ENCODE measurements at regions not wholly inside any gene's neighbourhood (a gene's known extent, or its start where the extent isn't known, plus 50 kb on each side); places are given as distances from the start of the nearest gene placed in this dataset.

DNA sequence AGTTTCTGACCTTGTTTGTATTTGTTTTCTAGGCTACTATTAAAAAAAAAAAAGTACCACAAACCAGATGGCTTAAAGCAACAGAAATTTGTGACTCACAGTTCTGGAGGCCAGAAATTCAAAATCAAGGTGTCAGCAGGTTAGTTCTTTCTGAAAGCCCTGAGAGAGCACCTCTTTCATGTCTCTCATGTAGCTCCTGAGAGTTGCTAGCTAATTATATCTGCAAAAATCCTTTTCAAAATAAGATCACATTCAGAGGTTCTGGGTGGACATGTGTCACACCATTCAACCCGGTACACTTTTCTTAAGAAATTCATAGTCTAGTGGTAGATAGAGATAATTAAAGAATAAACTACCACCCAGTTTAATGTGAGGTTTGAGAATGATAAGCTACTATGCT is 888.6 kb downstream of the GRID1 start:
- CTCF ChIA-PET: no interaction called here
- no peak overlapping the region for H3K27ac Mint-ChIP-seq
- TF ChIP-seq, protein P1, sequence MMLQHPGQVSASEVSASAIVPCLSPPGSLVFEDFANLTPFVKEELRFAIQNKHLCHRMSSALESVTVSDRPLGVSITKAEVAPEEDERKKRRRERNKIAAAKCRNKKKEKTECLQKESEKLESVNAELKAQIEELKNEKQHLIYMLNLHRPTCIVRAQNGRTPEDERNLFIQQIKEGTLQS (CRISPR knock-in tag; conservative IDR thresholded peaks at IDR 0.05): no peak
- TF ChIP-seq, protein P2, sequence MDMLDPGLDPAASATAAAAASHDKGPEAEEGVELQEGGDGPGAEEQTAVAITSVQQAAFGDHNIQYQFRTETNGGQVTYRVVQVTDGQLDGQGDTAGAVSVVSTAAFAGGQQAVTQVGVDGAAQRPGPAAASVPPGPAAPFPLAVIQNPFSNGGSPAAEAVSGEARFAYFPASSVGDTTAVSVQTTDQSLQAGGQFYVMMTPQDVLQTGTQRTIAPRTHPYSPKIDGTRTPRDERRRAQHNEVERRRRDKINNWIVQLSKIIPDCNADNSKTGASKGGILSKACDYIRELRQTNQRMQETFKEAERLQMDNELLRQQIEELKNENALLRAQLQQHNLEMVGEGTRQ (CRISPR knock-in tag; IDR thresholded peaks at IDR 0.05): no peak
- TF ChIP-seq ZSCAN18 (CRISPR knock-in tag; IDR thresholded peaks at IDR 0.05): no peak
- TF ChIP-seq, protein P3, sequence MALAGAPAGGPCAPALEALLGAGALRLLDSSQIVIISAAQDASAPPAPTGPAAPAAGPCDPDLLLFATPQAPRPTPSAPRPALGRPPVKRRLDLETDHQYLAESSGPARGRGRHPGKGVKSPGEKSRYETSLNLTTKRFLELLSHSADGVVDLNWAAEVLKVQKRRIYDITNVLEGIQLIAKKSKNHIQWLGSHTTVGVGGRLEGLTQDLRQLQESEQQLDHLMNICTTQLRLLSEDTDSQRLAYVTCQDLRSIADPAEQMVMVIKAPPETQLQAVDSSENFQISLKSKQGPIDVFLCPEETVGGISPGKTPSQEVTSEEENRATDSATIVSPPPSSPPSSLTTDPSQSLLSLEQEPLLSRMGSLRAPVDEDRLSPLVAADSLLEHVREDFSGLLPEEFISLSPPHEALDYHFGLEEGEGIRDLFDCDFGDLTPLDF (CRISPR knock-in tag; IDR thresholded peaks at IDR 0.05): no peak
- no peak for TF ChIP-seq ZNF671 (CRISPR knock-in tag; IDR thresholded peaks at IDR 0.05)
- TF ChIP-seq NR1H2 (CRISPR knock-in tag; IDR thresholded peaks at IDR 0.05): no peak
- no peak for TF ChIP-seq TCF7 (CRISPR knock-in tag; IDR thresholded peaks at IDR 0.05; ENCODE audit: low read depth)
- no peak for TF ChIP-seq PRDM15 (CRISPR knock-in tag; IDR thresholded peaks at IDR 0.05)

GRCh38 chr10:85490431-85490830 is 876.2 kb downstream of the GRID1 start:
- TF ChIP-seq NR3C1 (CRISPR knock-in tag; conservative IDR thresholded peaks at IDR 0.05; ENCODE audit: low read depth): no peak
- TF ChIP-seq, protein P4, sequence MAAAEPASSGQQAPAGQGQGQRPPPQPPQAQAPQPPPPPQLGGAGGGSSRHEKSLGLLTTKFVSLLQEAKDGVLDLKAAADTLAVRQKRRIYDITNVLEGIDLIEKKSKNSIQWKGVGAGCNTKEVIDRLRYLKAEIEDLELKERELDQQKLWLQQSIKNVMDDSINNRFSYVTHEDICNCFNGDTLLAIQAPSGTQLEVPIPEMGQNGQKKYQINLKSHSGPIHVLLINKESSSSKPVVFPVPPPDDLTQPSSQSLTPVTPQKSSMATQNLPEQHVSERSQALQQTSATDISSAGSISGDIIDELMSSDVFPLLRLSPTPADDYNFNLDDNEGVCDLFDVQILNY (CRISPR knock-in tag; IDR thresholded peaks at IDR 0.05): no peak
- peaks cover 22% of the 10 kb centered on the region for H3K4me1 Mint-ChIP-seq
- H3K27me3 Mint-ChIP-seq (ENCODE audit: low read depth): peaks cover 84% of the 10 kb centered on the region
- H3K36me3 Mint-ChIP-seq: no peaks in the 10 kb centered on the region
- CTCF ChIA-PET: no interaction called here
- POLR2A ChIA-PET: no interaction called here
- no peak overlapping the region for H3K27ac Mint-ChIP-seq
- H3K4me3 Mint-ChIP-seq: no peak overlapping the region
- H3K9me3 Mint-ChIP-seq: no peaks in the 10 kb centered on the region; the same call in 1 of the 2 replicates
- DNase-seq (ENCODE audit: low spot score): no peak
- ATAC-seq: no peak

More for the DNA sequence above, 888.6 kb downstream of the GRID1 start:
- POLR2A ChIA-PET: no interaction called here
- DNase-seq (ENCODE audit: low spot score) (no peak), ATAC-seq (no peak)
- H3K27me3 Mint-ChIP-seq (ENCODE audit: low read depth): peaks cover 5% of the 10 kb centered on the region
- no peaks in the 10 kb centered on the region for H3K4me1 Mint-ChIP-seq
- H3K36me3 Mint-ChIP-seq: no peaks in the 10 kb centered on the region
- H3K9me3 Mint-ChIP-seq: no peaks in the 10 kb centered on the region; the same call in 1 of the 2 replicates
- no peak overlapping the region for H3K4me3 Mint-ChIP-seq

DNA sequence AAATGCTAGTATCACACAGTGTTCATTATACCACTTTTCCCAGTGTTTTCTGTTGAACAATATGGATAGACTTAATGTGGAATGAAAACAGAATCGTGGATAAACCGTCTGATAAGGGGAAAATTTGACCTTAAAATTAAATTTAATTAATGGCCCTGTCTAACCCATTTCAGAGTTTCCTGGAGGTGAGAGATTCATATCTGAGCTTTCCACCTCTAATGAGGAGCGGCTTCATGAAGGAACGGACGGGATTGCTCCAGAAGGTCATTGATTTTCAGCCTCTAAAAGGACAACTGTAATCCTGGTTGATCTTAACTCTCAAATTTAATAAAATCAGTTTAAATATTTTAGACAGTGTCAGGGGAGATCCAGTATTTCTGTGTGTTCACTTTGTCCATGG is 874.9 kb downstream of the GRID1 start:
- POLR2A ChIA-PET: no interaction called here
- Mint-ChIP-seq H3K27ac (no peak overlapping the region), H3K4me3 (no peak overlapping the region), H3K27me3 (ENCODE audit: low read depth) (peaks cover 94% of the 10 kb centered on the region), H3K4me1 (peaks cover 22% of the 10 kb centered on the region), H3K36me3 (no peaks in the 10 kb centered on the region), H3K9me3 (no peaks in the 10 kb centered on the region)
- CTCF ChIA-PET: no interaction called here
- ATAC-seq (no peak), DNase-seq (ENCODE audit: low spot score) (no peak)
- TF ChIP-seq GTF2I (CRISPR knock-in tag; conservative IDR thresholded peaks at IDR 0.05) (no peak), GABPB1 (CRISPR knock-in tag; IDR thresholded peaks at IDR 0.05) (no peak), ZNF219 (CRISPR knock-in tag; IDR thresholded peaks at IDR 0.05; ENCODE audit: borderline replicate concordance) (no peak), JUN (CRISPR knock-in tag; IDR thresholded peaks at IDR 0.05) (no peak), HMGA2 (CRISPR knock-in tag; IDR thresholded peaks at IDR 0.05) (no peak), CDX4 (CRISPR knock-in tag; IDR thresholded peaks at IDR 0.05; ENCODE audit: borderline replicate concordance) (no peak), ZNF317 (CRISPR knock-in tag; IDR thresholded peaks at IDR 0.05; ENCODE audit: borderline replicate concordance, low read depth) (no peak), ESRRA (CRISPR knock-in tag; IDR thresholded peaks at IDR 0.05; ENCODE audit: borderline replicate concordance) (no peak)

Data from WTC11 (cell line).